GM12878 (cell line): ENCODE measurements at regions not wholly inside any gene's neighbourhood (a gene's known extent, or its start where the extent isn't known, plus 50 kb on each side); places are given as distances from the start of the nearest gene placed in this dataset.
"Not testable (repeated sequence)": the region's sequence is repeated elsewhere in the genome, so short reads cannot be mapped to it uniquely, and the experiment has no call there.

ENCODE experiments used
- ATAC-seq: fragments of 200-7000 bp; cut with Tn5 transposase; 3 replicates; pipeline ENCODE4 v1.9.1; 2020; ENCODE audit warnings: mild to moderate bottlenecking, moderate library complexity
- BruUV-seq: library from RNA; stranded (reverse); fragments of 400-500 nt; replicated peaks from 2 replicates; lab custom pipeline; 2021; lab: Mats Ljungman, UMichigan
- CTCF ChIA-PET: fragments of 300-600 bp; sonication (Branson Sonifier 250); formaldehyde crosslinking; extraction: SDS; loops from one replicate; lab custom pipeline; 2021; ENCODE audit warnings: inconsistent platforms; lab: Yijun Ruan, JAX
- POLR2A ChIA-PET: fragments of 350-600 bp; formaldehyde crosslinking; extraction: SDS; loops from one replicate; lab custom pipeline; 2021; ENCODE audit warnings: inconsistent platforms; lab: Charles Lee
- RAD21 ChIA-PET: fragments of 300-600 bp; sonication (Branson Sonifier 250); formaldehyde crosslinking; loops from one replicate; lab custom pipeline; 2023; ENCODE audit warnings: antibody characterized with exemption; ENCODE audit not compliant: unreplicated experiment; lab: Charles Lee
- SMC1A ChIA-PET: fragments of 300-600 bp; sonication (Branson Sonifier 250); formaldehyde crosslinking; loops from one replicate; lab custom pipeline; 2023; ENCODE audit not compliant: unreplicated experiment, uncharacterized antibody; lab: Charles Lee
- DNase-seq: peaks from one replicate; pipeline ENCODE4 v3.0.0-alpha.2; 2011; ENCODE audit warnings: low read depth, low spot score
- FAIRE-seq: peaks from 3 replicates; lab custom pipeline; 2011; peaks lifted over from hg19 to GRCh38; lab: Jason Lieb, UNC
- H2AFZ ChIP-seq: 2 replicates; pipeline ENCODE4 v1.6.0; 2011; ENCODE audit warnings: low read depth, low read length, control low read depth; ENCODE audit not compliant: control insufficient read depth
- H3K27ac ChIP-seq: 2 replicates; pipeline ENCODE4 v1.5.1; 2011; ENCODE audit warnings: control low read depth; ENCODE audit not compliant: control insufficient read depth, insufficient read depth
- H3K27me3 ChIP-seq, 2 experiments: replicated peaks in 1 of 2; 2 replicates each; pipeline versions ENCODE4 v1.6.0 to v1.6.1; 2011; ENCODE audit warnings: low read length in 1 of 2; ENCODE audit not compliant: control insufficient read depth in 2 of 2, insufficient read depth in 2 of 2
- H3K36me3 ChIP-seq, 2 experiments: 2 replicates each; pipeline ENCODE4 v1.5.1; 2011; ENCODE audit warnings: low read length in 1 of 2; ENCODE audit not compliant: control insufficient read depth in 2 of 2, insufficient read depth in 2 of 2
- H3K4me1 ChIP-seq: 2 replicates; pipeline ENCODE4 v1.6.1; 2011; ENCODE audit warnings: mild to moderate bottlenecking, low read length, moderate library complexity, mixed read lengths; ENCODE audit not compliant: control insufficient read depth, insufficient read depth
- H3K4me2 ChIP-seq: 2 replicates; pipeline ENCODE4 v1.6.0; 2011; ENCODE audit warnings: control low read depth; ENCODE audit not compliant: control insufficient read depth, insufficient read depth
- H3K4me3 ChIP-seq: fragments of 200-600 bp; sonication (generic); 2 replicates; pipeline ENCODE4 v1.5.1; 2016
- H3K79me2 ChIP-seq: 2 replicates; pipeline ENCODE4 v1.6.0; 2011; ENCODE audit warnings: low read length; ENCODE audit not compliant: control insufficient read depth, insufficient read depth
- H3K9ac ChIP-seq: 2 replicates; pipeline ENCODE4 v1.8.0; 2011; ENCODE audit warnings: low read length, control low read depth, mixed read lengths; ENCODE audit not compliant: control insufficient read depth, insufficient read depth
- H3K9me3 ChIP-seq: replicated peaks from 3 replicates; pipeline ENCODE4 v1.5.1; 2011; ENCODE audit warnings: mild to moderate bottlenecking, low read length; ENCODE audit not compliant: control insufficient read depth, insufficient read depth
- H4K20me1 ChIP-seq: 2 replicates; pipeline ENCODE4 v1.6.0; 2011; ENCODE audit not compliant: control insufficient read depth, insufficient read depth
- WGBS: methylation state at CpG from one replicate; pipeline ENCODE4 v1.1.6; 2016; ENCODE audit warnings: low lambda C conversion rate; ENCODE audit not compliant: insufficient replicate concordance, insufficient coverage; ENCODE audit errors: missing lambda C conversion rate; 5-methylcytosine and 5-hydroxymethylcytosine counted together
- in situ Hi-C: fragments of 300-500 bp; cut with MboI; formaldehyde crosslinking; loops from 9 replicates; pipeline ENCODE4 v1.14.3; 2018; ENCODE audit warnings: mixed read lengths
- intact Hi-C: fragments of 100-400 bp; cut with micrococcal nuclease; formaldehyde crosslinking; loops from one replicate; pipeline ENCODE4 v1.14.2; 2022; ENCODE audit not compliant: unreplicated experiment

DNA sequence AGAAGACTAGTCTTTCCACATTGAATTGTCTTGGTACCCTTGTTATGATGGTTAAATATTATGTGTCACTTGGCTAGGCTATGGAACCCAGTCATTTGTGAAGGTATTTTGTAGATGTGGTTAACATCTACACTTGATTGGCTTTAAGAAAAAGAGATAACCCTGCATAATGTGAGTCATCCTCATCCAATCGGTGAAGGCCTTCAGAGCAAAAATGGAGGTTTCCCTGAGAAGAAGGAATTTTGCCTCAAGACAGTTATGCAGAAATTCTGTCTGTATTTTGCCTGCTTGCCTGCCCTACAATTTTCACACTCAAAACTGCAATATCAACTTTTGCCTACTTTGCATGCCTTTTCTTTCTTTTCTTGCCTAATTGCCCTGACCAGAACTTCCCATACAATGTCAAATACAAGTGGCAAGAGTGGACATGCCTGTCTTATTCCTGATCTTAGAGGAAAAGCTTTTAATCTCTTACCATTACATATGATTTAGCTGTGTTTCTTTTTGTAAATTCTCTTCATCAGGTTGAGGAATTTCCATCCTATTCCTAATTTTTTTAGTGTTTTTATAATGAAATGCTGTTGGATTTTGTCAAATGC, 84.6 kb upstream of the CDC42EP3 start:
- SMC1A ChIA-PET, result interaction anchor here (1.6 kb wide), 1 partner anchor 122 kb away, joined by 4 read pairs; no protein-coding TSS in a partner anchor
- FAIRE-seq, H3K79me2 ChIP-seq, ATAC-seq, H3K27ac ChIP-seq, POLR2A ChIA-PET, H3K36me3 ChIP-seq, BruUV-seq, in situ Hi-C loops, H3K9me3 ChIP-seq, H4K20me1 ChIP-seq, H3K4me1 ChIP-seq, intact Hi-C loops, H3K4me3 ChIP-seq, H3K27me3 ChIP-seq, H2AFZ ChIP-seq, RAD21 ChIA-PET, DNase-seq, H3K9ac ChIP-seq, H3K4me2 ChIP-seq: not testable (repeated sequence)
- CTCF ChIA-PET, result interaction anchor here (1.5 kb wide), 1 partner anchor 11 kb away, joined by 3 read pairs; no protein-coding TSS in a partner anchor
- 93% methylated on average over 1 of the region's 1 CpG for WGBS

DNA sequence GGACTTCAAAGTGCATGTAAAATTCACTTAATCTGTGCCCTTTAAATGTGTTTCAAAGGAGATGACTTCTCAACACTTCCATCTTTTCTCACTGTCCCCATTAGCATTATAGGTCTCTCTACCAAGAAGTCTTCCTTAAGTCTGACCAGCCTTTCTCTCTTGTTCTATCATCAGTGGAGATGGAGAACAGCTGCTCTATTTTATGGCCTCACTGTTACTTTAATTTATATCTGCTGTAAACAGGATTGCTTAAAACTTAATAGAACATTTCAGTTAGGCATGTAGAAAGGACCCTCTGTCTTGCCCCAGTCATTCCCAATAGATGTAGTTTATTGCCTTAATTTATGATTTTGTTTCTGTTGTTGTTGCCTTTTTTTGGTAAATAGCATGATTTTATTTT, 86.0 kb upstream of the CDC42EP3 start:
- RAD21 ChIA-PET, H3K9ac ChIP-seq, BruUV-seq, DNase-seq, FAIRE-seq, H3K27ac ChIP-seq, intact Hi-C loops, H3K4me2 ChIP-seq, ATAC-seq, CTCF ChIA-PET, H3K4me1 ChIP-seq, in situ Hi-C loops, H2AFZ ChIP-seq, H4K20me1 ChIP-seq, H3K9me3 ChIP-seq, H3K4me3 ChIP-seq, H3K36me3 ChIP-seq, H3K79me2 ChIP-seq, H3K27me3 ChIP-seq, POLR2A ChIA-PET: not testable (repeated sequence)
- SMC1A ChIA-PET, result interaction anchor here (0.8 to 1.3 kb wide), 5 partner anchors 11 to 343 kb away, joined by 3 to 4 read pairs (median 3); no protein-coding TSS in a partner anchor

DNA sequence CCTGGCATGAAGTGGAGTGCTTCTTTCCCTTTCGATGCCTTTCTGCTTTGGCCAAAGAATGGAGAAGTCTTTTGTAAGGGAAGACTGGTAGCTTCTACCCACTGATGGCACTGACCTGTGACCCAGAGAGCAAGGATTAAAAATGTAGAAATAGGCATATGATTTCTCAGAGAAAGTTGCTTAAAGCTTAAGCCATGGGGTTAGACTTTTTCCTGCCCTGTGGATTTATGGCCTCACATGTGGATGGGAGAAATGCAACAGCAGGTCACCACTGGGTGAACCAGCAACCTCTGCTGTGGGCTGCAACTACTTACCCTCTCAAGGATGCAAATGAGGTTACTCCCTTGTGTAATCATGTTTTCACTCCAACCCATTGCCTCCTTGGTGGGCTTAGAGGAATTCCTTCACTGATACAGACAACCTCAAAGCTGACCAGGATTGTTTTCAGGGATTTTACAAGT, 86.7 kb upstream of the CDC42EP3 start:
- H4K20me1 ChIP-seq, H3K27me3 ChIP-seq, BruUV-seq, H3K36me3 ChIP-seq, H3K4me1 ChIP-seq, in situ Hi-C loops, H3K9me3 ChIP-seq, H3K79me2 ChIP-seq, H3K4me3 ChIP-seq, H3K9ac ChIP-seq, H2AFZ ChIP-seq, FAIRE-seq, POLR2A ChIA-PET, DNase-seq, intact Hi-C loops, ATAC-seq, H3K27ac ChIP-seq, H3K4me2 ChIP-seq: not testable (repeated sequence)
- CTCF ChIA-PET, result interaction anchor here (2.9 kb wide), 1 partner anchor 74 kb away, joined by 6 read pairs; no protein-coding TSS in a partner anchor
- SMC1A ChIA-PET, result interaction anchor here (0.8 to 1.3 kb wide), 6 partner anchors 10 to 344 kb away, joined by 3 to 4 read pairs (median 3); no protein-coding TSS in a partner anchor
- 0% methylated on average over 1 of the region's 1 CpG for WGBS
- RAD21 ChIA-PET, result interaction anchor here (0.6 kb wide), 1 partner anchor 125 kb away, joined by 3 read pairs; no protein-coding TSS in a partner anchor

DNA sequence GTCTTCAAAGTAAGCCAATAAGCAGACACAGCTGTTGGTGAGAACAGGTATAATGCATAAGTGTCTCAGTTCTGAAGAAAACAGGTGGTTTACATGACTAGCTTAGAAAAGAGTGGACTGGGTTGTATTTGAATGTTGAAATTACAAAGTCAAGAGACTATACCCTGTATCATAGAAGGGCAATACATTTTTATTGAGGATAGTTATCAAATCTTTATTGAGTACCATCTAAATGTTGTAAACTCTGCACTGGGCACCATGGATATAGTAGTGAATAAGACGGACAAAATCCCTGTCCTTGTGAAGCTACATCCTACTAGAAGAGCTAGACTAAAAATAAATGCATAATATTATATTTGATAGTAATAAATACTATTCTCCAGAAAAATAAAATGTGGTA, 88.5 kb upstream of the CDC42EP3 start:
- ChIA-PET CTCF (interaction anchor here (0.8 to 2.9 kb wide), 3 partner anchors 27 to 73 kb away, joined by 3 to 6 read pairs (median 3); no protein-coding TSS in a partner anchor), SMC1A (interaction anchor here (1.2 to 1.6 kb wide), 4 partner anchors 11 to 237 kb away, joined by 3 to 5 read pairs (median 4); no protein-coding TSS in a partner anchor), RAD21 (interaction anchor here (1.3 kb wide), 1 partner anchor 117 kb away, joined by 4 read pairs; no protein-coding TSS in a partner anchor)
- ATAC-seq, H2AFZ ChIP-seq, POLR2A ChIA-PET, in situ Hi-C loops, H3K27ac ChIP-seq, H4K20me1 ChIP-seq, BruUV-seq, H3K79me2 ChIP-seq, H3K9me3 ChIP-seq, DNase-seq, FAIRE-seq, H3K4me2 ChIP-seq, H3K36me3 ChIP-seq, H3K4me3 ChIP-seq, H3K27me3 ChIP-seq, H3K4me1 ChIP-seq, H3K9ac ChIP-seq, intact Hi-C loops: not testable (repeated sequence)
- WGBS, result 44% methylated on average over 1 of the region's 1 CpG
